Activated effector memory CD4-positive, alpha-beta T cell treated with anti-CD3 and anti-CD28 coated beads, Interleukin-2, amount 50 U/mL, for 16 hours (primary cell): ENCODE measurements at regions not wholly inside any gene's neighbourhood (a gene's known extent, or its start where the extent isn't known, plus 50 kb on each side); places are given as distances from the start of the nearest gene placed in this dataset.

Source experiments
- DNase-seq: peaks from one replicate; pipeline ENCODE4 v3.0.0-alpha.2; 2020

- DNase-seq: no peak
These were observed 348.3 kb upstream of the CDH6 start for GRCh38 chr5:30845194-30845593.

- no peak for DNase-seq
These were observed 349.9 kb upstream of the CDH6 start for GRCh38 chr5:30843541-30843940.

GRCh38 chr5:30839956-30840355, 353.5 kb upstream of the CDH6 start:
- no peak for DNase-seq

- DNase-seq: no peak
These were observed 354.5 kb upstream of the CDH6 start for GRCh38 chr5:30838936-30839496.

- no peak for DNase-seq
These were observed 361.0 kb upstream of the CDH6 start for GRCh38 chr5:30832519-30832918.

- no peak for DNase-seq
These were observed 361.9 kb upstream of the CDH6 start for GRCh38 chr5:30831605-30832004.

GRCh38 chr5:30831123-30831522, 362.4 kb upstream of the CDH6 start:
- no peak for DNase-seq

- no peak for DNase-seq
These were observed 382.2 kb upstream of the CDH6 start for GRCh38 chr5:30811298-30811697.

GRCh38 chr5:30809933-30810332, 383.6 kb upstream of the CDH6 start:
- DNase-seq: no peak

- DNase-seq: no peak
These were observed 384.5 kb upstream of the CDH6 start for GRCh38 chr5:30808996-30809395.

- DNase-seq: no peak
These were observed 388.6 kb upstream of the CDH6 start for GRCh38 chr5:30804739-30805505.

GRCh38 chr5:30802961-30803705, 390.4 kb upstream of the CDH6 start:
- no peak for DNase-seq

- no peak for DNase-seq
These were observed 411.8 kb upstream of the CDH6 start for GRCh38 chr5:30781643-30782042.

GRCh38 chr5:30768056-30768690, 425.3 kb upstream of the CDH6 start:
- no peak for DNase-seq

GRCh38 chr5:30765706-30766105, 427.8 kb upstream of the CDH6 start:
- no peak for DNase-seq

GRCh38 chr5:30765227-30765626, 428.3 kb upstream of the CDH6 start:
- no peak for DNase-seq

GRCh38 chr5:30764704-30765103, 428.8 kb upstream of the CDH6 start:
- no peak for DNase-seq

GRCh38 chr5:30759731-30760130, 433.8 kb upstream of the CDH6 start:
- no peak for DNase-seq

- DNase-seq: no peak
These were observed 441.5 kb upstream of the CDH6 start for GRCh38 chr5:30752015-30752414.

- no peak for DNase-seq
These were observed 443.5 kb upstream of the CDH6 start for GRCh38 chr5:30749971-30750370.

- no peak for DNase-seq
These were observed 446.1 kb upstream of the CDH6 start for GRCh38 chr5:30747412-30747811.

GRCh38 chr5:30736669-30737068, 456.8 kb upstream of the CDH6 start:
- DNase-seq: no peak

- DNase-seq: no peak
These were observed 459.4 kb upstream of the CDH6 start for GRCh38 chr5:30734118-30734517.

- DNase-seq: no peak
These were observed 468.4 kb upstream of the CDH6 start for GRCh38 chr5:30725073-30725472.
